Cardiac muscle cell (in vitro differentiated cells and primary cell): ENCODE measurements at regions not wholly inside any gene's neighbourhood (a gene's known extent, or its start where the extent isn't known, plus 50 kb on each side); places are given as distances from the start of the nearest gene placed in this dataset.

Source experiments
- DNase-seq, 2 donors: peaks; one replicate each; pipeline versions ENCODE4 v3.0.0 to v3.0.0-alpha.2; 2010 to 2017; ENCODE audit warnings: low read depth in 1 of 2, low spot score in 1 of 2
- H3K27ac ChIP-seq: fragments of 200-600 bp; sonication (generic); 2 replicates; pipeline ENCODE4 v1.5.1; 2016
- H3K27me3 ChIP-seq: fragments of 200-600 bp; sonication (generic); 2 replicates; pipeline ENCODE4 v1.6.0; 2016; ENCODE audit warnings: control low read depth
- H3K36me3 ChIP-seq: fragments of 200-600 bp; sonication (generic); 2 replicates; pipeline ENCODE4 v1.5.1; 2016; ENCODE audit warnings: control low read depth
- H3K4me1 ChIP-seq: fragments of 200-600 bp; sonication (generic); 2 replicates; pipeline ENCODE4 v1.8.1; 2017; ENCODE audit warnings: low read depth, mild to moderate bottlenecking, mixed run types
- H3K4me3 ChIP-seq: fragments of 200-600 bp; sonication (generic); 2 replicates; pipeline ENCODE4 v1.5.1; 2016; ENCODE audit warnings: mild to moderate bottlenecking
- H3K9me3 ChIP-seq: fragments of 200-600 bp; sonication (generic); 2 replicates; pipeline ENCODE4 v1.5.1; 2017; ENCODE audit warnings: low read depth, mild to moderate bottlenecking, control low read depth
- TF ChIP-seq, protein P1 (sequence below): IDR thresholded peaks from 2 replicates; pipeline ENCODE4 v1.5.1; 2012; ENCODE audit warnings: low read depth, mild to moderate bottlenecking, low read length

DNA sequence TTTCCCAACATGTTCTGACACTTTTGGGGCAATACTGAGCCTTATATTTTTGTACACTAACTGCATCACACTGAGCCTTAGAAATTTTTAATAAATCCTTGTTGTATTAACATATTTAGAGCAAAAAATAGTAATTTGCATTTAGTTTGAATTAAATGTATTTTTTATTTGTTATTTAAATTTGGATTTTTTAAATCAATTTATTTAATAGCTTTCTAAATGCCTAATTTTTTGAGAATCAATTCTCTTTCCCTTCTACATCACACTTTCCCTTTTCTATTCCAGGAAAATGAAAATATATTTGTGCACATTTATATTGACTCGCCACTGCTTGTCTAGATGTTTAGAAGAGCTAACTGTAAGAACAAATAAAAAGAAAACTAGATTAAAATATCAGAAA lies 414.6 kb upstream of the POM121L12 start:
- DNase-seq: no peak
- Histone ChIP-seq H3K9me3 (no peaks in the 10 kb centered on the region), H3K4me3 (no peak overlapping the region), H3K27ac (no peak overlapping the region), H3K27me3 (no peaks in the 10 kb centered on the region), H3K4me1 (peaks cover 4% of the 10 kb centered on the region), H3K36me3 (no peaks in the 10 kb centered on the region)
- TF ChIP-seq, protein P1, sequence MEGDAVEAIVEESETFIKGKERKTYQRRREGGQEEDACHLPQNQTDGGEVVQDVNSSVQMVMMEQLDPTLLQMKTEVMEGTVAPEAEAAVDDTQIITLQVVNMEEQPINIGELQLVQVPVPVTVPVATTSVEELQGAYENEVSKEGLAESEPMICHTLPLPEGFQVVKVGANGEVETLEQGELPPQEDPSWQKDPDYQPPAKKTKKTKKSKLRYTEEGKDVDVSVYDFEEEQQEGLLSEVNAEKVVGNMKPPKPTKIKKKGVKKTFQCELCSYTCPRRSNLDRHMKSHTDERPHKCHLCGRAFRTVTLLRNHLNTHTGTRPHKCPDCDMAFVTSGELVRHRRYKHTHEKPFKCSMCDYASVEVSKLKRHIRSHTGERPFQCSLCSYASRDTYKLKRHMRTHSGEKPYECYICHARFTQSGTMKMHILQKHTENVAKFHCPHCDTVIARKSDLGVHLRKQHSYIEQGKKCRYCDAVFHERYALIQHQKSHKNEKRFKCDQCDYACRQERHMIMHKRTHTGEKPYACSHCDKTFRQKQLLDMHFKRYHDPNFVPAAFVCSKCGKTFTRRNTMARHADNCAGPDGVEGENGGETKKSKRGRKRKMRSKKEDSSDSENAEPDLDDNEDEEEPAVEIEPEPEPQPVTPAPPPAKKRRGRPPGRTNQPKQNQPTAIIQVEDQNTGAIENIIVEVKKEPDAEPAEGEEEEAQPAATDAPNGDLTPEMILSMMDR: no peak

DNA sequence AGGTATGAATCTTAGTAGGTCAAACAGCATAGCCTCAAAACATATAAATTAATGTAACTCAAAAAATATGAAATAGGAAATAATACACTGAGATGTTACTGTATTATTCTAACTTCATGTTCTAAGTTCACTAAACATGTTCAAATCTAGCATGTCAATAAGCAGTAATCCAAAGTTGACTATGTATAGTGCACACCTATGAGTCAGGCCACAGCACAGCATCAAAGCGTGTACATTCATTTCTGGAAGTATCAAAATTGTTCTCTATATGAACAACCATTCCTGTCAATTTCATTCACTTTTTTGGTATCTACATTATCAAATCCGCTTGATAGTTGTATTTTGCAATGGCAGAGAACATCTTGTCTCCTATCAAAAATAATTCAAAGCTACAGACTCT lies 418.9 kb upstream of the POM121L12 start:
- Histone ChIP-seq H3K27ac (no peak overlapping the region), H3K27me3 (no peaks in the 10 kb centered on the region), H3K36me3 (no peaks in the 10 kb centered on the region), H3K4me1 (peaks cover 1% of the 10 kb centered on the region), H3K9me3 (no peaks in the 10 kb centered on the region), H3K4me3 (no peak overlapping the region)
- TF ChIP-seq, protein P1: no peak
- no peak for DNase-seq

DNA sequence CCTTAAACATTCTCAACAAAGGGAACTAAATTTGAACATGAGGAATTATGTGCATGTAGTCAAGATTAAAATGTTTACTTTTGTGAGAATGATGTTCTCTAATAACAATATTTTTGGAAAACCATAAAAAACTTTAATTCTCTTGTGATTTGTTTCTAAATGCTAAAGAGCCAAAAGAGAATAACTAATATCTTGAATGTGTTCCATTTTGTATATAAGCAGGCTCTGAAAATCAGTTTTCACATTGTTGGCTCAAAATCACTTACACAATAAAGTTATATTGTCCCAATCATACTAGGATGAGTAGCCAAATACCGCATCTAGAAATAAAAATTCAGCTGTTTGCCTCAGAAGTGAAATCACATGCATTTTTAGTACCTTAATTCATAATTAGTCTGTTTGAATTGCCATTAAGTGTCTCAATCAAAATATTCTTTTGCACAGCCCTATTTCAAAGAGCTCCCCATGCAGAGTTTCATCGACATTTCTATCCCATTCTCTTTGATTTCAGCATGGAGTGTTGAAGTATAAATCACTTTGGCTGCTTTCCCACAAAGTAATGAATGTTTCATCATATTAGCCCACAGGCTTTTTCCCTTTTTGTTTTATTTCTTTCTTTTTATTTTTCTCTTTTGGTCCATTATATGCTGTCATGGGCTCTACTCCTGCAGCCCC lies 420.3 kb upstream of the POM121L12 start:
- Histone ChIP-seq H3K36me3 (no peaks in the 10 kb centered on the region), H3K27ac (no peak overlapping the region), H3K9me3 (no peaks in the 10 kb centered on the region), H3K27me3 (no peaks in the 10 kb centered on the region), H3K4me3 (no peak overlapping the region), H3K4me1 (no peaks in the 10 kb centered on the region)
- DNase-seq: no peak
- TF ChIP-seq, protein P1: no peak

DNA sequence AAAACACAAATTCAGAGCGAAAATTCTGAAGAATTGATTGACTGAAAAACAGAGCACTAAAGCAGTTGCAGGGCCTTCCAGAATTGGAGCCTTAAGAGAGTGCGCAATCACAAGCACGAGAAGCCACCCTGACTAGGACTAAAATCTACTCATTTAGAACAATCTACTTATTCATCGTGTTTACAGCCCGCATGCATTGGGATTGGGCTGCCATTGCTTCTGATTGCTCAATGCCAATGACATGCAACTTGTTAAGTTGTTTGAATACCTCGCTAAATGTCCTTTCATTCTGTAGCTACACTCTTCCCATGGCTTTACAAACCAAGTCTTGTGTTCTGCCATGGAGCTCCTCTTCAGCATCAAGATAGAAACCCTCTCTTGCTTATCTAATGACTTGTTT lies 425.9 kb upstream of the POM121L12 start:
- H3K4me1 ChIP-seq: no peaks in the 10 kb centered on the region
- no peak overlapping the region for H3K27ac ChIP-seq
- H3K9me3 ChIP-seq: no peaks in the 10 kb centered on the region
- no peak overlapping the region for H3K4me3 ChIP-seq
- DNase-seq: no peak
- TF ChIP-seq, protein P1: no peak
- no peaks in the 10 kb centered on the region for H3K27me3 ChIP-seq
- no peaks in the 10 kb centered on the region for H3K36me3 ChIP-seq

DNA sequence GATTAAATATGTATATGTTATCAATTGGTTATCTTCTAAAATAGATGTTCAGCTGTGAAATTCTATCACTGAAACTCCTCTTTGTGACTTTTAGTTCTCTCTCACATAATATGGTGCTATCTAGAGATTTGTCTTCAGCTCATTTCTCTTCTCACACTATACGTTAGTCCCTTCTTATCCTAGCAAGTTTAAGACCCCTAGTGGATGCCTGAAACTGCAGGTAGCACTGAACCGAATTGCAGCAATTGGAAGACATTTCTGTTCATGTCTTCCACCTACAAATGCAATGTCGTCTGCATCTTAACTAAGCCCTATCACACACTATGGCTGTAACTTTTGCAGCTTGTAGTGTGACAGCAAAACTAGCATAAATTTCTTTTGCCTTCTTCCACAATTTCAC lies 442.7 kb upstream of the POM121L12 start:
- H3K27me3 ChIP-seq: peaks cover 7% of the 10 kb centered on the region
- H3K4me3 ChIP-seq: no peak overlapping the region
- no peak overlapping the region for H3K27ac ChIP-seq
- TF ChIP-seq, protein P1: no peak
- H3K4me1 ChIP-seq: no peaks in the 10 kb centered on the region
- no peaks in the 10 kb centered on the region for H3K9me3 ChIP-seq
- DNase-seq: no peak
- no peaks in the 10 kb centered on the region for H3K36me3 ChIP-seq
